ENCODE measurements at regions not wholly inside any gene's neighbourhood (a gene's known extent, or its start where the extent isn't known, plus 50 kb on each side); places are given as distances from the start of the nearest gene placed in this dataset.

DNA sequence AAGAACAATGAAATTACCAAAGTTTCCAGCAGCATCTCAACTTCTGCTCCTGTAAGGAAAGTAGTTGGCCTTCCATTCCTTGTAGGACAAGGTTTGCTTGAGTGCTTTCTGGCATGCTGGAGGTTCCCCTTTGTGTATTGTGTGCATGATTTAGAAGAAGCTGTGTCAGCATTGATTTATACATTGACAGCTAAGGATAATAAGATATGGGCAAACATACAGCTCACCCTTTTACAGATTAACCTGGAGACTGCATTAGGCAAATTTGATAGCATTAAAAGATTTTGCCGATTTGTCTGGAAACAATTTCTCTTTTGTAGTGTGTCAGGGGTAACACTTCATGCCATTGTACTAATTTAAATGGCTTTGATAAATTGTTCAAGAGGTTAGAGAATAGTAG is 221.8 kb upstream of the PACRGL start:
- Histone ChIP-seq H3K4me1 (ENCODE audit: insufficient read depth, low read length) (no peaks in the 10 kb centered on the region), H3K9me3 (ENCODE audit: control insufficient read depth, low read depth, low read length) (no peaks in the 10 kb centered on the region), H3T11ph (ENCODE audit: low read length) (no peak overlapping the region), H3K4me2 (ENCODE audit: insufficient read depth, insufficient read length, low read length) (no peak overlapping the region), H2BK20ac (ENCODE audit: low read depth, low read length, poor library complexity, severe bottlenecking) (no peak overlapping the region), H2AFZ (ENCODE audit: low read length) (no peak overlapping the region), H3K23ac (ENCODE audit: insufficient read length, low read depth, low read length) (no peak overlapping the region), H2BK5ac (ENCODE audit: insufficient read length, low read length) (no peak overlapping the region), H4K91ac (ENCODE audit: insufficient read length, low read depth, low read length) (no peak overlapping the region), H2AK5ac (ENCODE audit: insufficient read length, low read length) (no peak overlapping the region), H3K79me1 (ENCODE audit: insufficient read depth, low read depth, low read length, poor library complexity, severe bottlenecking) (no peaks in the 10 kb centered on the region), H3K23me2 (ENCODE audit: insufficient read length, low read depth, low read length, poor library complexity, severe bottlenecking) (no peaks in the 10 kb centered on the region), H3K56ac (ENCODE audit: insufficient read length, low read depth, low read length) (no peak overlapping the region), H4K5ac (ENCODE audit: insufficient read length, low read depth, low read length) (no peak overlapping the region), H2BK12ac (ENCODE audit: insufficient read length, low read depth, low read length) (no peak overlapping the region), H4K20me1 (ENCODE audit: control insufficient read depth, insufficient read depth, insufficient read length) (no peaks in the 10 kb centered on the region), H2BK15ac (ENCODE audit: low read depth, low read length) (no peak overlapping the region), H4K8ac (replicated peaks; ENCODE audit: insufficient read length, low read depth, low read length) (no peak overlapping the region), H3K14ac (ENCODE audit: insufficient read depth, low read length) (no peak overlapping the region), H2BK120ac (ENCODE audit: low read depth, low read length, poor library complexity, severe bottlenecking) (no peak overlapping the region), H3K27ac (ENCODE audit: insufficient read length, low read depth, low read length) (no peak overlapping the region), H3K27me3 (ENCODE audit: insufficient read depth, low read length) (no peaks in the 10 kb centered on the region), H3K4ac (ENCODE audit: low read depth, low read length) (no peak overlapping the region), H3K79me2 (ENCODE audit: insufficient read depth, low read length) (no peaks in the 10 kb centered on the region), H3K9ac (ENCODE audit: extremely low read depth, insufficient read length, low read length) (no peak overlapping the region), H3K18ac (ENCODE audit: insufficient read length, low read depth, low read length) (no peak overlapping the region)
- Mint-ChIP-seq H3K9me3 (no peaks in the 10 kb centered on the region), H3K4me1 (no peaks in the 10 kb centered on the region), H3K27me3 (ENCODE audit: low read depth) (no peaks in the 10 kb centered on the region; the same call in 1 of the 2 replicates), H3K4me3 (no peak overlapping the region), H3K36me3 (ENCODE audit: insufficient read depth in 1 of 3, low read depth in 3 of 3) (no peaks in the 10 kb centered on the region), H3K27ac (no peak overlapping the region)
- no CpG with 5 or more reads among the region's 1 CpG for WGBS (ENCODE audit: extremely low coverage, insufficient read length, low lambda C conversion rate)
- TF ChIP-seq, protein P1, sequence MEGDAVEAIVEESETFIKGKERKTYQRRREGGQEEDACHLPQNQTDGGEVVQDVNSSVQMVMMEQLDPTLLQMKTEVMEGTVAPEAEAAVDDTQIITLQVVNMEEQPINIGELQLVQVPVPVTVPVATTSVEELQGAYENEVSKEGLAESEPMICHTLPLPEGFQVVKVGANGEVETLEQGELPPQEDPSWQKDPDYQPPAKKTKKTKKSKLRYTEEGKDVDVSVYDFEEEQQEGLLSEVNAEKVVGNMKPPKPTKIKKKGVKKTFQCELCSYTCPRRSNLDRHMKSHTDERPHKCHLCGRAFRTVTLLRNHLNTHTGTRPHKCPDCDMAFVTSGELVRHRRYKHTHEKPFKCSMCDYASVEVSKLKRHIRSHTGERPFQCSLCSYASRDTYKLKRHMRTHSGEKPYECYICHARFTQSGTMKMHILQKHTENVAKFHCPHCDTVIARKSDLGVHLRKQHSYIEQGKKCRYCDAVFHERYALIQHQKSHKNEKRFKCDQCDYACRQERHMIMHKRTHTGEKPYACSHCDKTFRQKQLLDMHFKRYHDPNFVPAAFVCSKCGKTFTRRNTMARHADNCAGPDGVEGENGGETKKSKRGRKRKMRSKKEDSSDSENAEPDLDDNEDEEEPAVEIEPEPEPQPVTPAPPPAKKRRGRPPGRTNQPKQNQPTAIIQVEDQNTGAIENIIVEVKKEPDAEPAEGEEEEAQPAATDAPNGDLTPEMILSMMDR (conservative IDR thresholded peaks at IDR 0.05) = no peak
- no peak for DNase-seq
